NB4 (cell line): ENCODE measurements at regions not wholly inside any gene's neighbourhood (a gene's known extent, or its start where the extent isn't known, plus 50 kb on each side); places are given as distances from the start of the nearest gene placed in this dataset.

Experiments
- POLR2A ChIP-seq: IDR thresholded peaks from 2 replicates; pipeline ENCODE4 v1.6.1; 2011; ENCODE audit warnings: mild to moderate bottlenecking; ENCODE audit not compliant: insufficient read length; ENCODE audit errors: extremely low read depth
- TF ChIP-seq, protein P1 (sequence below): IDR thresholded peaks from one replicate; pipeline ENCODE4 v1.5.1; 2012; ENCODE audit warnings: low read depth, low read length

DNA sequence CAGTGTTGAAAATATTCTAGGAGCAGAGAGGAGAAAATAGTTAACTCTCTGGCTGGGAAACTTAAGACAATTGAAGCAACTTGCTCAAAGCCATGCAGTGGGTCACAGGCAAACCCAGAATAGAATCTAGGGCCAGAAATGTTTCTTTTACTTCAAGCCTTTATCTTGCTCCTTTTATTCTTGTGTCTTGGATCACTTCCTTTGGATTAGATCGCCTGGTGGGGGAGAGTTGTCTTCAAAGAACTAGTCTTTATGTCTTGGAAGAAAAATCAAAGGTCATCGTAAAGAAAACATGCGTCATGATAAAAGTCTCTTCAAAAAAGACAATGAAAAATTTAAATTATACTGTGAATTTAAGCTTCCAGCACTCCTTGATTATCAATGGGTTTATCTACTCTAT, 493.6 kb upstream of the USP24 start:
- TF ChIP-seq, protein P1, sequence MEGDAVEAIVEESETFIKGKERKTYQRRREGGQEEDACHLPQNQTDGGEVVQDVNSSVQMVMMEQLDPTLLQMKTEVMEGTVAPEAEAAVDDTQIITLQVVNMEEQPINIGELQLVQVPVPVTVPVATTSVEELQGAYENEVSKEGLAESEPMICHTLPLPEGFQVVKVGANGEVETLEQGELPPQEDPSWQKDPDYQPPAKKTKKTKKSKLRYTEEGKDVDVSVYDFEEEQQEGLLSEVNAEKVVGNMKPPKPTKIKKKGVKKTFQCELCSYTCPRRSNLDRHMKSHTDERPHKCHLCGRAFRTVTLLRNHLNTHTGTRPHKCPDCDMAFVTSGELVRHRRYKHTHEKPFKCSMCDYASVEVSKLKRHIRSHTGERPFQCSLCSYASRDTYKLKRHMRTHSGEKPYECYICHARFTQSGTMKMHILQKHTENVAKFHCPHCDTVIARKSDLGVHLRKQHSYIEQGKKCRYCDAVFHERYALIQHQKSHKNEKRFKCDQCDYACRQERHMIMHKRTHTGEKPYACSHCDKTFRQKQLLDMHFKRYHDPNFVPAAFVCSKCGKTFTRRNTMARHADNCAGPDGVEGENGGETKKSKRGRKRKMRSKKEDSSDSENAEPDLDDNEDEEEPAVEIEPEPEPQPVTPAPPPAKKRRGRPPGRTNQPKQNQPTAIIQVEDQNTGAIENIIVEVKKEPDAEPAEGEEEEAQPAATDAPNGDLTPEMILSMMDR = no peak
- TF ChIP-seq POLR2A = no peak
